ENCODE measurements at regions not wholly inside any gene's neighbourhood (a gene's known extent, or its start where the extent isn't known, plus 50 kb on each side); places are given as distances from the start of the nearest gene placed in this dataset.

DNA sequence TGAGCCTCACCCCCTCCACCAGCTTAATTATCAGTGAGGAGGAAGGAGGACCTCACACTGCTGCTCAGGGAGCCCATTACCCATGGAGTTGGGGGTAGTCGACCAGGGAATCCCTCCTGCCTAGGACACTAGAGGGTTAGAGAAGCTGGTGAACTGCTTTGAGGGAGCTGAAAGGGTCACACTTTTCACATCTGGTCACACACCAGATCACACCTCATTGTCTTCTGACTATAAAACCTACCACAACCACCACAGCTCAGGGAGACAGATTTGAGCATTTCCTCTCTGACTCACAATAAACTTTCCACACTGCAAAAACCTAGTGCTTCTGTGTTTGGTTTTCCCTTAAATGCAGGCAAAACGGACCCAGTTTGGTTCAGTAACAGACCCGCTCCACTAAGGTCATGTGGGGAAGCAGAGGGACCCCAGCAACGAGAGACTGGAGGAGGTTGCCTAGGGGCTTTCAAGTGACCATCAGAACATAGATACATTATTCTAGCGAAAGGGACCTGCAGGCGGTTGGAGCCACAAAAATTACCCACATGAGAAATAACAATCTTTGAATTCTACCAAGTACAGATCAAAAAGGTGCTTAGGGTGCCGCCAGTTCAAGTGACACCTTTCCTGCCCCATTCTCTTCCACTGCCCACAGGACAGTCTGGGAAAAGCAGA lies 151.4 kb upstream of the AVPR1A start:
- Mint-ChIP-seq H3K27me3 (ENCODE audit: low read depth) (no peaks in the 10 kb centered on the region), H3K4me1 (peaks cover 14% of the 10 kb centered on the region), H3K9me3 (no peaks in the 10 kb centered on the region), H3K36me3 (no peaks in the 10 kb centered on the region), H3K4me3 (no peak overlapping the region), H3K27ac (no peak overlapping the region)
- ChIA-PET CTCF (interaction anchor here (1.0 to 1.1 kb wide), 2 partner anchors 26 to 151 kb away, joined by 3 to 4 read pairs; partner anchors contain the start of gene AVPR1A), POLR2A (no interaction called here)
- TF ChIP-seq NFATC4 (CRISPR knock-in tag; IDR thresholded peaks at IDR 0.05) = no peak
- TF ChIP-seq, protein P1, sequence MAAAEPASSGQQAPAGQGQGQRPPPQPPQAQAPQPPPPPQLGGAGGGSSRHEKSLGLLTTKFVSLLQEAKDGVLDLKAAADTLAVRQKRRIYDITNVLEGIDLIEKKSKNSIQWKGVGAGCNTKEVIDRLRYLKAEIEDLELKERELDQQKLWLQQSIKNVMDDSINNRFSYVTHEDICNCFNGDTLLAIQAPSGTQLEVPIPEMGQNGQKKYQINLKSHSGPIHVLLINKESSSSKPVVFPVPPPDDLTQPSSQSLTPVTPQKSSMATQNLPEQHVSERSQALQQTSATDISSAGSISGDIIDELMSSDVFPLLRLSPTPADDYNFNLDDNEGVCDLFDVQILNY (CRISPR knock-in tag; IDR thresholded peaks at IDR 0.05) = no peak
- TF ChIP-seq, protein P2, sequence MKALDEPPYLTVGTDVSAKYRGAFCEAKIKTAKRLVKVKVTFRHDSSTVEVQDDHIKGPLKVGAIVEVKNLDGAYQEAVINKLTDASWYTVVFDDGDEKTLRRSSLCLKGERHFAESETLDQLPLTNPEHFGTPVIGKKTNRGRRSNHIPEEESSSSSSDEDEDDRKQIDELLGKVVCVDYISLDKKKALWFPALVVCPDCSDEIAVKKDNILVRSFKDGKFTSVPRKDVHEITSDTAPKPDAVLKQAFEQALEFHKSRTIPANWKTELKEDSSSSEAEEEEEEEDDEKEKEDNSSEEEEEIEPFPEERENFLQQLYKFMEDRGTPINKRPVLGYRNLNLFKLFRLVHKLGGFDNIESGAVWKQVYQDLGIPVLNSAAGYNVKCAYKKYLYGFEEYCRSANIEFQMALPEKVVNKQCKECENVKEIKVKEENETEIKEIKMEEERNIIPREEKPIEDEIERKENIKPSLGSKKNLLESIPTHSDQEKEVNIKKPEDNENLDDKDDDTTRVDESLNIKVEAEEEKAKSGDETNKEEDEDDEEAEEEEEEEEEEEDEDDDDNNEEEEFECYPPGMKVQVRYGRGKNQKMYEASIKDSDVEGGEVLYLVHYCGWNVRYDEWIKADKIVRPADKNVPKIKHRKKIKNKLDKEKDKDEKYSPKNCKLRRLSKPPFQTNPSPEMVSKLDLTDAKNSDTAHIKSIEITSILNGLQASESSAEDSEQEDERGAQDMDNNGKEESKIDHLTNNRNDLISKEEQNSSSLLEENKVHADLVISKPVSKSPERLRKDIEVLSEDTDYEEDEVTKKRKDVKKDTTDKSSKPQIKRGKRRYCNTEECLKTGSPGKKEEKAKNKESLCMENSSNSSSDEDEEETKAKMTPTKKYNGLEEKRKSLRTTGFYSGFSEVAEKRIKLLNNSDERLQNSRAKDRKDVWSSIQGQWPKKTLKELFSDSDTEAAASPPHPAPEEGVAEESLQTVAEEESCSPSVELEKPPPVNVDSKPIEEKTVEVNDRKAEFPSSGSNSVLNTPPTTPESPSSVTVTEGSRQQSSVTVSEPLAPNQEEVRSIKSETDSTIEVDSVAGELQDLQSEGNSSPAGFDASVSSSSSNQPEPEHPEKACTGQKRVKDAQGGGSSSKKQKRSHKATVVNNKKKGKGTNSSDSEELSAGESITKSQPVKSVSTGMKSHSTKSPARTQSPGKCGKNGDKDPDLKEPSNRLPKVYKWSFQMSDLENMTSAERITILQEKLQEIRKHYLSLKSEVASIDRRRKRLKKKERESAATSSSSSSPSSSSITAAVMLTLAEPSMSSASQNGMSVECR (CRISPR knock-in tag; IDR thresholded peaks at IDR 0.05; ENCODE audit: borderline replicate concordance) = no peak
- no peak for TF ChIP-seq RORB (CRISPR knock-in tag; IDR thresholded peaks at IDR 0.05)
- TF ChIP-seq, protein P3, sequence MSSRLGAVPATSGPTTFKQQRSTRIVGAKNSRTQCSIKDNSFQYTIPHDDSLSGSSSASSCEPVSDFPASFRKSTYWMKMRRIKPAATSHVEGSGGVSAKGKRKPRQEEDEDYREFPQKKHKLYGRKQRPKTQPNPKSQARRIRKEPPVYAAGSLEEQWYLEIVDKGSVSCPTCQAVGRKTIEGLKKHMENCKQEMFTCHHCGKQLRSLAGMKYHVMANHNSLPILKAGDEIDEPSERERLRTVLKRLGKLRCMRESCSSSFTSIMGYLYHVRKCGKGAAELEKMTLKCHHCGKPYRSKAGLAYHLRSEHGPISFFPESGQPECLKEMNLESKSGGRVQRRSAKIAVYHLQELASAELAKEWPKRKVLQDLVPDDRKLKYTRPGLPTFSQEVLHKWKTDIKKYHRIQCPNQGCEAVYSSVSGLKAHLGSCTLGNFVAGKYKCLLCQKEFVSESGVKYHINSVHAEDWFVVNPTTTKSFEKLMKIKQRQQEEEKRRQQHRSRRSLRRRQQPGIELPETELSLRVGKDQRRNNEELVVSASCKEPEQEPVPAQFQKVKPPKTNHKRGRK (CRISPR knock-in tag; IDR thresholded peaks at IDR 0.05; ENCODE audit: borderline replicate concordance) = no peak
- no peak for TF ChIP-seq JAZF1 (CRISPR knock-in tag; IDR thresholded peaks at IDR 0.05)
- TF ChIP-seq ZNF138 (CRISPR knock-in tag; conservative IDR thresholded peaks at IDR 0.05) = no peak
- TF ChIP-seq ELF4 (CRISPR knock-in tag; IDR thresholded peaks at IDR 0.05; ENCODE audit: low read depth) = no peak
- no peak for TF ChIP-seq TEAD4 (CRISPR knock-in tag; IDR thresholded peaks at IDR 0.05)
- TF ChIP-seq, protein P4, sequence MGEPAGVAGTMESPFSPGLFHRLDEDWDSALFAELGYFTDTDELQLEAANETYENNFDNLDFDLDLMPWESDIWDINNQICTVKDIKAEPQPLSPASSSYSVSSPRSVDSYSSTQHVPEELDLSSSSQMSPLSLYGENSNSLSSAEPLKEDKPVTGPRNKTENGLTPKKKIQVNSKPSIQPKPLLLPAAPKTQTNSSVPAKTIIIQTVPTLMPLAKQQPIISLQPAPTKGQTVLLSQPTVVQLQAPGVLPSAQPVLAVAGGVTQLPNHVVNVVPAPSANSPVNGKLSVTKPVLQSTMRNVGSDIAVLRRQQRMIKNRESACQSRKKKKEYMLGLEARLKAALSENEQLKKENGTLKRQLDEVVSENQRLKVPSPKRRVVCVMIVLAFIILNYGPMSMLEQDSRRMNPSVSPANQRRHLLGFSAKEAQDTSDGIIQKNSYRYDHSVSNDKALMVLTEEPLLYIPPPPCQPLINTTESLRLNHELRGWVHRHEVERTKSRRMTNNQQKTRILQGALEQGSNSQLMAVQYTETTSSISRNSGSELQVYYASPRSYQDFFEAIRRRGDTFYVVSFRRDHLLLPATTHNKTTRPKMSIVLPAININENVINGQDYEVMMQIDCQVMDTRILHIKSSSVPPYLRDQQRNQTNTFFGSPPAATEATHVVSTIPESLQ (CRISPR knock-in tag; IDR thresholded peaks at IDR 0.05) = no peak
- no peak for TF ChIP-seq TP53 (CRISPR knock-in tag; IDR thresholded peaks at IDR 0.05)
- no peak for TF ChIP-seq ZNF263 (CRISPR knock-in tag; IDR thresholded peaks at IDR 0.05; ENCODE audit: low read depth)
- no peak for TF ChIP-seq PRRX2 (CRISPR knock-in tag; IDR thresholded peaks at IDR 0.05)
- no peak for TF ChIP-seq ZNF232 (CRISPR knock-in tag; IDR thresholded peaks at IDR 0.05)
- no peak for TF ChIP-seq SMAD4 (CRISPR knock-in tag; IDR thresholded peaks at IDR 0.05)
- no peak for TF ChIP-seq ZNF671 (CRISPR knock-in tag; IDR thresholded peaks at IDR 0.05)
- TF ChIP-seq, protein P5, sequence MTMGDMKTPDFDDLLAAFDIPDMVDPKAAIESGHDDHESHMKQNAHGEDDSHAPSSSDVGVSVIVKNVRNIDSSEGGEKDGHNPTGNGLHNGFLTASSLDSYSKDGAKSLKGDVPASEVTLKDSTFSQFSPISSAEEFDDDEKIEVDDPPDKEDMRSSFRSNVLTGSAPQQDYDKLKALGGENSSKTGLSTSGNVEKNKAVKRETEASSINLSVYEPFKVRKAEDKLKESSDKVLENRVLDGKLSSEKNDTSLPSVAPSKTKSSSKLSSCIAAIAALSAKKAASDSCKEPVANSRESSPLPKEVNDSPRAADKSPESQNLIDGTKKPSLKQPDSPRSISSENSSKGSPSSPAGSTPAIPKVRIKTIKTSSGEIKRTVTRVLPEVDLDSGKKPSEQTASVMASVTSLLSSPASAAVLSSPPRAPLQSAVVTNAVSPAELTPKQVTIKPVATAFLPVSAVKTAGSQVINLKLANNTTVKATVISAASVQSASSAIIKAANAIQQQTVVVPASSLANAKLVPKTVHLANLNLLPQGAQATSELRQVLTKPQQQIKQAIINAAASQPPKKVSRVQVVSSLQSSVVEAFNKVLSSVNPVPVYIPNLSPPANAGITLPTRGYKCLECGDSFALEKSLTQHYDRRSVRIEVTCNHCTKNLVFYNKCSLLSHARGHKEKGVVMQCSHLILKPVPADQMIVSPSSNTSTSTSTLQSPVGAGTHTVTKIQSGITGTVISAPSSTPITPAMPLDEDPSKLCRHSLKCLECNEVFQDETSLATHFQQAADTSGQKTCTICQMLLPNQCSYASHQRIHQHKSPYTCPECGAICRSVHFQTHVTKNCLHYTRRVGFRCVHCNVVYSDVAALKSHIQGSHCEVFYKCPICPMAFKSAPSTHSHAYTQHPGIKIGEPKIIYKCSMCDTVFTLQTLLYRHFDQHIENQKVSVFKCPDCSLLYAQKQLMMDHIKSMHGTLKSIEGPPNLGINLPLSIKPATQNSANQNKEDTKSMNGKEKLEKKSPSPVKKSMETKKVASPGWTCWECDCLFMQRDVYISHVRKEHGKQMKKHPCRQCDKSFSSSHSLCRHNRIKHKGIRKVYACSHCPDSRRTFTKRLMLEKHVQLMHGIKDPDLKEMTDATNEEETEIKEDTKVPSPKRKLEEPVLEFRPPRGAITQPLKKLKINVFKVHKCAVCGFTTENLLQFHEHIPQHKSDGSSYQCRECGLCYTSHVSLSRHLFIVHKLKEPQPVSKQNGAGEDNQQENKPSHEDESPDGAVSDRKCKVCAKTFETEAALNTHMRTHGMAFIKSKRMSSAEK (CRISPR knock-in tag; IDR thresholded peaks at IDR 0.05; ENCODE audit: borderline replicate concordance) = no peak
- DNase-seq (ENCODE audit: low spot score) (no peak), ATAC-seq (peak; percentile 52; the same call in 1 of the 2 replicates)

All from WTC11 (cell line).